Keratinocyte (primary cell): ENCODE measurements at regions not wholly inside any gene's neighbourhood (a gene's known extent, or its start where the extent isn't known, plus 50 kb on each side); places are given as distances from the start of the nearest gene placed in this dataset.

Experiments
- EZH2 ChIP-seq: IDR thresholded peaks from one replicate; pipeline ENCODE4 v1.6.1; 2012; ENCODE audit warnings: inconsistent platforms, mild to moderate bottlenecking, low read length, moderate library complexity
- TF ChIP-seq, protein P1 (sequence below), 3 experiments: IDR thresholded peaks in 1 of 3; conservative IDR thresholded peaks in 1 of 3; optimal IDR thresholded peaks in 1 of 3; 2 replicates in 2 of 3; 3 replicates in 1 of 3; pipeline versions ENCODE3 to v1.5.1; 2011; ENCODE audit warnings: low read length in 3 of 3, mild to moderate bottlenecking in 3 of 3, moderate library complexity in 2 of 3, control low read depth in 1 of 3, inconsistent platforms in 1 of 3; ENCODE audit not compliant: insufficient read depth in 2 of 3; ENCODE audit errors: extremely low read depth in 1 of 3

DNA sequence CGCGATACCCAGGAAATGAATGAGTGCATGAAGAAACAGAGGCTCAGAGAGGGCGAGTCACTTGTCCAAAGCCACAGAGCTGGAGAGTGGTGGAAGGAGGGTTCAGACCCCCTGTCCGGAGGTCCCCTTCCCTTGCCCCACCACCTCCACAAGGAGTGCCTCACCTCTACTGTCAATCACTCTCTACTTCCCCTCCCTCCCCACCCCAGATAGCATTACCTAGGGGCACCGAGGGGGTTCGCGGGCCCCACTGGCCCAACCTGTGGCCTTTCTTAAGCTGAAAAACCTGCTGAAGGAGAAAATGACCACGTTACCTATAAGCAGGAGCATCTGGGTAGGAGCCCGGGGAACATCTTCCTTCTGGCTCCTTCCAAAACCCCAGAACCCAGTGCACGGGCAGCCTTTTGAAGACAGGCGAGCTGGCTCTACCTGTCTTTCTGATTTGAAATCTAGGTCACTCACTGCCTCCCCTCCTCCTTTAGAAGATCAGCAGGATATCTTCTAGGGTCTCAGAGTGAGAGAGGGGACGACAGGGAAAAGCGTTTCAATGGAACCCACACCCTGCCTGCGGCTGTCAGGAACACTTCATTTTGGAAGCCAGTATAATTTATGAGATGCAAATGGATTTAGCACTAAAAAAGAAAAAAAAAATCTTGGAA lies 89.9 kb upstream of the MEF2A start:
- TF ChIP-seq, protein P1, sequence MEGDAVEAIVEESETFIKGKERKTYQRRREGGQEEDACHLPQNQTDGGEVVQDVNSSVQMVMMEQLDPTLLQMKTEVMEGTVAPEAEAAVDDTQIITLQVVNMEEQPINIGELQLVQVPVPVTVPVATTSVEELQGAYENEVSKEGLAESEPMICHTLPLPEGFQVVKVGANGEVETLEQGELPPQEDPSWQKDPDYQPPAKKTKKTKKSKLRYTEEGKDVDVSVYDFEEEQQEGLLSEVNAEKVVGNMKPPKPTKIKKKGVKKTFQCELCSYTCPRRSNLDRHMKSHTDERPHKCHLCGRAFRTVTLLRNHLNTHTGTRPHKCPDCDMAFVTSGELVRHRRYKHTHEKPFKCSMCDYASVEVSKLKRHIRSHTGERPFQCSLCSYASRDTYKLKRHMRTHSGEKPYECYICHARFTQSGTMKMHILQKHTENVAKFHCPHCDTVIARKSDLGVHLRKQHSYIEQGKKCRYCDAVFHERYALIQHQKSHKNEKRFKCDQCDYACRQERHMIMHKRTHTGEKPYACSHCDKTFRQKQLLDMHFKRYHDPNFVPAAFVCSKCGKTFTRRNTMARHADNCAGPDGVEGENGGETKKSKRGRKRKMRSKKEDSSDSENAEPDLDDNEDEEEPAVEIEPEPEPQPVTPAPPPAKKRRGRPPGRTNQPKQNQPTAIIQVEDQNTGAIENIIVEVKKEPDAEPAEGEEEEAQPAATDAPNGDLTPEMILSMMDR (optimal IDR thresholded peaks at IDR 0.05 in 1 of 3, IDR thresholded peaks at IDR 0.05 in 1 of 3, conservative IDR thresholded peaks at IDR 0.05 in 1 of 3; ENCODE audit: extremely low read depth in 1 of 3, insufficient read depth in 2 of 3, low read length in 3 of 3), result no peak
- no peak for TF ChIP-seq EZH2
